LNCaP clone FGC (cell line): ENCODE measurements at regions not wholly inside any gene's neighbourhood (a gene's known extent, or its start where the extent isn't known, plus 50 kb on each side); places are given as distances from the start of the nearest gene placed in this dataset.

ENCODE experiments used
- DNase-seq: peaks from one replicate; pipeline ENCODE4 v3.0.0-alpha.2; 2011; ENCODE audit warnings: low read depth
- H3K4me3 ChIP-seq: 2 replicates; pipeline ENCODE4 v1.5.1; 2011; ENCODE audit warnings: mild to moderate bottlenecking, low read depth, low read length, control low read depth
- CTCF ChIP-seq: IDR thresholded peaks from 2 replicates; pipeline ENCODE4 v1.5.1; 2012; ENCODE audit warnings: mild to moderate bottlenecking; ENCODE audit not compliant: control insufficient read depth, insufficient read depth; ENCODE audit errors: extremely low read depth

- H3K4me3 ChIP-seq, result no peak overlapping the region
- no peak for TF ChIP-seq CTCF
- peak; percentile 36 for DNase-seq
Observed at GRCh38 chr5:74476819-74477453, 163.6 kb downstream of the ENC1 start.

DNA sequence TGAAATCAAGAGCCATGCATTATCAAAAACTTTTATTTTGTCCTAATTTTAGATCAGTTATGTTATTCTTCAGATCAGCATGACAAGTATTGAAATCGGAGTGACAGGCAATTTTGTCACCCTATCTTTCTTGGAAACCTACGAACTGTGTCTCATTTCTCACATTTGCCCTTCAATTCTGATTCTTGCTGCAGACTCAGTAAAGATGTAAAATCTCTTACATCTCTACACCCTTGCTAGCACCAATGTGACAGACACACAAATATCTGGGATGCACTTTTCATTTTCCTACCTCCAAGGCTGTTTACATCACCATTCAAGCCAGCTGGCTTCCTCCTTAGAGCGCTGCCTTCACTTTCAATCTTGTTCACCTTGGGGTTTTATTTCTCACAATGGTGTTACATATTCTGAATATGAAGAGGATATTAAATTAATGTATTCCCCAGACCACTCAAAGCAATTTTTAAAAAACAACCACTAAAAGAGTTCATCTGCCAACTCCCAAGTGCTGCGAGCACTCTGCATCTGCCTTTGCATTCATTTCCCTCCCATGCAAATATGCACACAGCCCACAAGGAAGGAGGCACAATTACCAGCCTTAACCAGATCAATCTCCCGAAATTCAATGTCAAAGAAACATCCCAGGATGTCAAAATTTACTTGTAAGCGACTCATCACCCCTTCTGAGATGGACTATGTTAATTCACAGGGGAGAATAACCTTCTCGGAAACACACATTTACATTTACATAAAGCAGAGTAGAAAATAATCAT is 164.3 kb downstream of the ENC1 start:
- TF ChIP-seq CTCF, result no peak
- DNase-seq, result no peak
- H3K4me3 ChIP-seq, result no peak overlapping the region

DNA sequence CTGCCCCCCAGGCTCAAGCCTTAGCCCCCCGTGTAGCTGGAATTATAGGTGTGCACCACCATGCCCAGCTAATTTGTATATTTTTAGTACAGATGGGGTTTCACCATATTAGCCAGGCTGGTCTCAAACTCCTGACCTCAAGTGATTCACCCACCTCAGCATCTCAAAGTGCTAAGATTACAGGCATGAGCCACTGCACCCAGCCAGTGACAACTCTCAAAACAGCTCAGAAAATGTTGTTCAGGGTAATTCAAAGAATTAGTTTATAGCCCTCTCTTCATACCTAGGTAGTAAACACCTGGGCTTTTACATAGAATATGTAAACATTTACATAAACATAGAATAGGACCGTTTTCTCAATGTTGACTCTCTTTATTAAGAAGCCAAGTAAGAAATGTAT is 168.7 kb downstream of the ENC1 start:
- TF ChIP-seq CTCF, result no peak
- no peak overlapping the region for H3K4me3 ChIP-seq
- DNase-seq, result no peak

GRCh38 chr5:74469234-74469994 is 171.1 kb downstream of the ENC1 start:
- no peak for TF ChIP-seq CTCF
- H3K4me3 ChIP-seq, result no peak overlapping the region
- DNase-seq, result no peak

GRCh38 chr5:74468421-74468820 is 172.1 kb downstream of the ENC1 start:
- H3K4me3 ChIP-seq, result no peak overlapping the region
- TF ChIP-seq CTCF, result no peak
- no peak for DNase-seq

- no peak overlapping the region for H3K4me3 ChIP-seq
- TF ChIP-seq CTCF, result no peak
- no peak for DNase-seq
Observed at GRCh38 chr5:74465724-74466123, 174.8 kb downstream of the ENC1 start.
